HepG2 (cell line): ENCODE measurements at regions not wholly inside any gene's neighbourhood (a gene's known extent, or its start where the extent isn't known, plus 50 kb on each side); places are given as distances from the start of the nearest gene placed in this dataset.

ENCODE experiments used
- CHD2 ChIP-seq: IDR thresholded peaks from 2 replicates; pipeline ENCODE4 v1.6.1; 2011; ENCODE audit warnings: low read depth, low read length, improper control_type of control experiment
- POLR2AphosphoS5 ChIP-seq: IDR thresholded peaks from 2 replicates; pipeline ENCODE4 v1.6.1; 2012; ENCODE audit warnings: low read depth, low read length
- ZNF746 ChIP-seq: sonication (generic); formaldehyde crosslinking; IDR thresholded peaks from 2 replicates; pipeline ENCODE4 v1.8.0; 2022; ENCODE audit warnings: mild to moderate bottlenecking, missing genetic modification reagents

DNA sequence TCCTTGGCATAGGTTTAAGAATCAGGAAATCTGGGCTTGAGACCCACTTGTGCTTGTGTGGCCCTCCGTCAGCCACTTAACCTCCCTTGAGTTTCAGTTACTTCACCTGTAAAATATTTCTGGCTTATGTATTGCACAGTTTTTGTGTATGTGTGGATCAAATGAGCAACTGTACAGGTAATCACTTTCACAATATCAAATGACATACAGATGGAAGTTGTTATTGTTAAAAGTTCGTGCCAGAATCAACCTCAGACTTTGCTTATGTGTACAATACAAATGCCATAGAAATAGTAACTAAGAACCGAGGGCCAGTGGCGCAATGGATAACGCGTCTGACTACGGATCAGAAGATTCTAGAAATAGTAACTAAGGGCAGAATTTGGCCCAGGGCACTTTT, 65.6 kb upstream of the KIF13A start:
- TF ChIP-seq CHD2 (no peak), ZNF746 (CRISPR knock-in tag) (no peak), POLR2AphosphoS5 (no peak)
